DMS79 (cell line): ENCODE measurements at regions not wholly inside any gene's neighbourhood (a gene's known extent, or its start where the extent isn't known, plus 50 kb on each side); places are given as distances from the start of the nearest gene placed in this dataset.

ENCODE experiments used
- DNase-seq: peaks from one replicate; lab custom pipeline; 2025; lab: John Stamatoyannopoulos, UW

DNA sequence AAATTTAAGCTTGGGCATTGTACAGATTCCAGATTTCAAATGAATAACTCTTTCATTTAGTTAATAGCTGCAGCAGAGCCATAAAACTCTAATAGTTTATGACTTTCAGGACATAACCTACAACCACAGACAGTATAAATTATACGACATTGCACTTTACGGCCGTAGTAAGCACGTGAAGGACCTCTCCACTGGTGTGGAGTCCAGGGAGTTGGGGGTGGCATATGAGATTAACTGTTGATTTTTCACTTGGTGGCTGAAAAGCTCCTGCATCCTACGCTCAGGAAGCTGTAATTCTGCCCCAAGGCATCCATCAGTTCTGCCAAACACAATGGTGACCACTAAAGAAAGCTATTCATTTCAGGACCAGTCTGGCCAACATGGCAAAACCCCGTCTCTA, 376.2 kb downstream of the SOX11 start:
- DNase-seq, result peak; percentile 74

DNA sequence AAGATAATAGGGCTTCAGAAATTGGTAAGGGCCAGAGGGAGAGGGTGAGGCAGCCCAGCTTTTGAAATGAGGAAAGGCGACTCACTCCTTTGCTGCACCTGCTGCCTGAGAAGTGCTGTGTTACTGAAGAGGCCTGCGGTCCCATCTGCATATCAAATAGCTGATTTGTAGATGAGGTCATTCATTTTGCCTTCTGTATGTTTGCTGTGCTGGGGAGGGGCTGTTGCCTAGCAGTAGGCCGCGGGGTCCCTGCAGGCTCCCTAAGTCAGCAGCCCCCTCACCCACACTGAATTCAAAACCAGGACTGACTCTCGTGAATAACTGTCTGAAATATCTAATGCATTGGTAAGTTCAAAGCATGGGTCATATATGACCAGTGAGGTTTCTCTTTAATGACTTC, 377.2 kb downstream of the SOX11 start:
- DNase-seq, result peak; percentile 96

DNA sequence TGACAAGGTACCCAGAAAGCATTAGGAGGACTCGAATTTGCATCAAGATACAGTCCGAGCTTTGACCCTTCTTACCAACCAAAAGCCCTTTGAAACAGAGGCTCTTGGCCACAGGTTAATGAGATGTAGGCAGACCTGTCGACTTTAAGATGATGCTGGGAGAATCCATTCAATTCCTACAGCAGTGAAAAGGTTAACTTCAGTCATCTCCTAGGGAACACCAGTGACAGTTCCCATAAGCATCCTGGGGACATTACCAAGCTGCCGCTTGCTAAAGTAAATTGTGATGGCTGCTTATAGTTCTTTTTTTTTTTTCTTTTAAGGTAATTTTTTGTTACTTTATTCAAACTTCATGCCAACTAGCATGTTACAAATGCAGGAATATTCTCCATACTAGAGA, 379.3 kb downstream of the SOX11 start:
- no peak for DNase-seq

DNA sequence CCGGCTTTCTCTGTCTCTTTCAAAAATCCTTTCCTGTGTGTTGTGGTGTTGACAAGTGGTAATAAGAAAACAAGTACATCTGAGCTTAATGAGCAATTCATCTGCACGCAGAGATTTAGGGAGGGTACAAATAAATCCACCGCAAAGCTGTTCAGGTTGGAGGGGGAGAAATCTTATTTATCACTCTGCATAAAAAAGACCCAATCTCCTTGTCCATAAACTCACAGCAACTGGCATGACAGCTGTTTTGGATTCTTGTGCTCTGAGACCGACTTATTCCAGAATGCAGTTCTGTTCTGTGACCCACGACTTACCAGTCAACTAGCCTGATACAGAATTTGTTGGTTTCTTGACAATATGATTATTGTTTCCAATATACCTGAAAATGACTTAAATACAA, 380.1 kb downstream of the SOX11 start:
- no peak for DNase-seq

DNA sequence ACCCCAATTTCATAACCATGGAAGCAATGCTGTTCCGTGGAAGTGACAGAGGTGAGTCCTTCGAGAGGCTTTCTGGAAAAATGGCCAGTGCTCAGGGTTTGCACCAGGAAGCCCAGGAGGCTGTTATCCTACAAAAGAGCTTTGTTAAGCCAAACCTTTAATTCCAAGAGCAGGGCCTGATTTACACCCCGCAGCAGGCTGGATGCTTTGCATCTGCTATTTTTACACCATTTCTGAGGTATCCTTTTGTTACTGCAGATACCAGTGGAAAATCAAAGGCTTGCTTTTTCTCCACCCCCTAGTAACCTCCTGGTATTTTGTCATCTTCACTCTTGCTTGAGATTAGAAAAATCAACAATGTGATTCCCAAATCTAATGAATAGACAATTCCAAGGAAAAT, 380.6 kb downstream of the SOX11 start:
- no peak for DNase-seq

DNA sequence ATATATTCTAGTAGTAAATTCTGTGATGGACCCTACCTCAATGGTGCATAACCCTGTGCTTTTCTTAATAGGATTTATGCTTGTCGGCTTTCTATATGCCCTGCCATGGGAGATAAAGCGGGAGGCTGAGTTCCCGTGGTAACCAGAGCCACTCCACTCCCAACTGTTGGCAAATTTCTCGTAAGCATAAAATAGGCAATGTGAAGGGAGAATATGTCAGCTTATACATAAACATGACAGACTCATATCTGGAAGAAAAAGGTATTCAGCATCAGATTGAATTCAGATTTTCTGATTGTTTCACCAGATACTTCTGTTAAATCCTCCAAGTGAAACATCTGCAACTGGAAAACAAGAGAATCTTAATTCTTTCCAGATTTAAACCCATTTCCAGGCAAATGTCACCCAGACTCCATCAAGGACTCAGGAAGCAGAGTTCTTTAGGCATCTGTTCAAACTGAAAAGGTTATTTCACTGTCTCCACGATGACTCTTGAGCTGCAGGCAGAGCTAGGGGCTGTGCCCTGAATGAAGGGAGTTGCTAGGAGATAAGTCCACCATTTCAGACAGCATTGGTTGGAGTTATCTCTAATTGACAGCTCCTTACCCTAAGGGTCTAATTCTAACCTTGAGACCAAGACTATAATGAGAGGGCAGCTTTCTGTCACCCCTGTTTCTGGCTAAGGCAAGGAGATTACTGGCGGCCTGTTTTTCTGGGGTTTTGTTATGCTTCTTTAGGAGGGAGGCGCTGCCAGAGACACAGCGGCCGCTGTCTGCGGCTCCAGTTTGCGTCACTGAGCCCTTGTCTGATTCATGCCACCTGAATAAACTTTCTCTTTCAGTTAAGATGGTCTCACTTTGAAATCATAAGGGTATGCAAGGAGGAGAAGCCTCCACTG, 381.3 kb downstream of the SOX11 start:
- DNase-seq, result peak; percentile 82

DNA sequence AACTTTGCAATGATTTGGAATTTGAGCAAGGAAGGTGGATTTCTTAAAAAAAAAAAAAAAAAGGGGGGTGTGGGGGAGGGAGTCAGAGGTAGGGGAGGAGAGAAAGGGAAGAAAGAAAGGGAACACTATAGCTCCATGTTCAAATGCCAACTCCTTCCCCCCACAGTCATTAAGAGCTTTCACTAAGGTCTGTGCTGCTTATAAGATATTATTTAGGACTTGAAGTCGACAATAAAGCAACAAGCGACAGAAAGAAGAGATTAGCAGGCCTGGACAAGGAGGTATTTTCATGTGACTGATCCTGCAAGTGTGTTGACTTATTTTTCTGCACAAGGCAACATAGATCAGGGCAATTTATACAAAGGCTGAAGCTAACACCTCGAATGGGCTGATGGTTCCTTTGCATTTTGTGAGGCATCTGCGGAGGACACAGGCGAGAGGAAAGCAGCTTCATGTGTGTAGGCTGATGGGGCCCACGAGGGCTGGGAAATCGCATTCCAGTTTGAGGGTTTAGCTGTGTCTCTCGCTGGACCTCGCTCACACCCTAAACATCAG, 382.0 kb downstream of the SOX11 start:
- DNase-seq, result peak; percentile 37

DNA sequence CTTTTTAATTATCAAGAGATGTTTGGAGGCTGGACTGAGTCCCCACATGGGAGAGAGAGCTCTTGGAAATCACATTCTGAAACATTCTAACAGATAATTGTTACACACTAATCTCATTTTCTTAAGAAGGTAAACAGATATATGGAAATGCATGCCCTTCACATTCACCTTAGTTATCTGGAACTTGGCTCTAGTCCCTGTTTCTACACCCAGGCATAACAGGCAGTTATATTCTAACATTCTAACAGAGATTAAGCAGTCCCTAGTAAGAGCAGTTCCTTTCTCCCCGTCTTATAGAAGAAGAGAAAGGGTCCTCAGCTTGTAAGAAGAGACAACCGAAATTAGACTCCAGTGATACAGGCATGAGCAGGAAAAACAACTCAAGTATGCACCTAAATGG, 385.4 kb downstream of the SOX11 start:
- DNase-seq, result peak; percentile 22

DNA sequence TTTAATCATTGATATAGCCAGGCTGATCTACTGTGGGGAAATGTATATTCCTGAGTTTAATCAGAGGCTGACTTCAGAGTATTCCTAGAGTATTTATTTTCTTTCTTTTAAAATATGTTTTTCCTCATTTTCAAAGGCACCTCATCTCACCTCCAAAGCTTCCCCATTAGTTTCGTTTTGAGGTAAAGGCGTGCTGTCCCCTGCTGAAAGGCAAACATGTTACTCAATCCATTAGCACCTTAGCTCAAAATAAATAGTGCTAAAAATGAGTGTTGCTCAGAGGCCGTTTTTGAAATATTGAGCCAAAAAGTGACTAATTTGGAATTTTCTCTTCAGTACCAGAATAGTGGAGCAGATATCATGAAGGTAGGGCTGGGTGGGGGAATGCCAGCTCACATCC, 386.2 kb downstream of the SOX11 start:
- no peak for DNase-seq

DNA sequence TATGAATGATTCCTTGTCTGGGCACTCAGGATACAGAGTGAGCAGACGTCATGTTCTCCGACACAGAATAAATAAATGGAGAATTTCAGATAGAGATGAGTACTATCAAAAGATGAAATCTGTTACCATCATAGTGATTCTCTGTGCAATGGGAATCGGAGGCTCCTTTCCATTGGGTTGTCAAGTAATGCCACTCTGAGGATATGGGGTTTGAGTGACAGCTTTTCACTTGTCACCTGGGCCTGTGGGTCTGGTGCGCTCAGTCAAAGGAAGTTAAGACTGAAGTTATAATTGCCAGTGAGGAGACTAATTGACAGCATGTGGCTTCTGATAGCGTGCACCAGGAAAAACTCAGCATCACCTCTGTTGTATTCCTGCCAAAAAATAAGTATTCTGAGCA, 387.2 kb downstream of the SOX11 start:
- DNase-seq, result no peak

DNA sequence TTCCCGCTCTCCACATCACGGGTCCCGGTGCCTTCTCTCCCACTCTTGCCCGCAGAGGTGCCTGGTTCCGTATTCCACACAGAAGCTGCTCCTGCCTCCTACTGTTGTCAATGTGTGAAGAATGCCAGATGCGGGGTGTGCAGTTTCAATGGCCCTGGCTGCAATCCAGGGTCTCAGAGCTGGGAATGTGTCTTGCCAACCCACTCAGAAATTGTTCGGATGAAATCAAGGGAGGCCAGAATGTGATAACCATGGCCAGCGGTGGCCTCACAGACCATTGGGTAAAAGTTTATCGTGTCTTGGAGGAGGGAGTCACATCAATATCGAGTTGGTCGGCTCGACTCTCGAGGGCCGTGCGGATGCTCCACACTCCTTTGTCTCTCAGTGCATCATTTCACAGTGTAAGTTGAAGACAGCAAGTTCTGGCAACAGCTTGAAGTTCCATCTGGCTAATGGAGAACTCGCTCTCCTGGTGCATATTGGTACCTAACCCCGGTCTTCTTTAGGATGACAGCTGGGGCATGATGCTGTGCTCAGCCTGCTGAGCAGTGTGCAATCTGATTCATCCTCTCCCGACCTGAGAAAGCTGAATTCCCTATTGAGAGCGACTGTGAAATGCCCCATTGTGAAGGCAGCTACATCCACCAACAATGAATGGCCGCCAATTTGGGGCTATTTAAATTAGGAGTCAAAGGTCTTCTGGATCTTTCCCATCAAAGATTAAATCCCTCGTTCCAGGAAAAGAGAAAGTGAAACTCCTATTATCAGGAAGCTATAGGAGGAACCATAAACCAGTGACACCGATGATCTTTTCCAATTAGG, 389.0 kb downstream of the SOX11 start:
- DNase-seq, result peak; percentile 62

DNA sequence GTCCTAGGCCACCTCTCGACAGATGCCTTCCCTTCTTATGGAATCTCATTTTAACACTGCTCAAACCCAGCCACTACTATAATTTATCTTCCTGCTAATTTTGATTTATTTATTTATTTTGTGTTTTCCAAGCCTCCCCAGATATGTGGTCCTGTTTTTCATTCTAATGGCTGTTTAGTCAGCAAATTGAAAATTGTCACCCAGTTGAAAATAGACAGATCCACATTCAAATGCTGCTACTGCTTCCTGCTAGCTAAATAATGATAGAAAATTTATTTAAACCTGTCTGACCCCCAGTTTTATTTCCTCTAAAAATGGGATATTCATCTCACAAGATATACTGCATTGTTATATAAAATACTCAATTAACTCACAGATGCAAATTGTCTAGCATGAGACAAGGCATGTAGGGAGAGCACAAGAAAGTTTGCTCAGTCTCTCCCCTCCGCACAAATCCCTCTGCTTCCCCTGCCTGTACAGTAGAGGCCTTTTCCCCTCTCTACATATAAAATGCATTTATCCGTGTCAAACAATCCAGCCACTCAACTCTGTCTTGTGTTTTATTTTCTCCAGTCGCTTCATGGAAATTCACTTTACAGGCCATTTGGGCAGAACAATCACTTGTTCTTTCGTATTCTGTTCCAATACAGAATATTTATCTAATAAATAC, 389.9 kb downstream of the SOX11 start:
- DNase-seq, result peak; percentile 29

DNA sequence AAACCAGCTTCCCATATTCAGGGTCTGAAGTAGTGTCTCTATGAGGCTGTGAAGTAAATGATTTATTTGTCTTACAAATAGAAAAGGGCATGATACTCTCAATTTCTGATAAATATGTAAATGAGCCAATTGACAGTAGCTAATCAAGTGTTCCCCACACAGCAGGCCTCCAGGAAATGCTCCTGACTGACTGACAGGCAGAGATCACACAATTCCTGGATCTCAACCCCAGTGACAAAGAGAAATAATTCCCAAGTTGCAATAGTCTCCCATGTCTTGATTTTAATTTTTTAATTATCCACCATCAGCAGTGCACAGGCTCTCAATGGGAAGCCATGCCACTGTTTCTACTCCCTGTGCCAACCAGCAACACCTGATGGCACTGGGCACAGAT, 390.4 kb downstream of the SOX11 start:
- no peak for DNase-seq

DNA sequence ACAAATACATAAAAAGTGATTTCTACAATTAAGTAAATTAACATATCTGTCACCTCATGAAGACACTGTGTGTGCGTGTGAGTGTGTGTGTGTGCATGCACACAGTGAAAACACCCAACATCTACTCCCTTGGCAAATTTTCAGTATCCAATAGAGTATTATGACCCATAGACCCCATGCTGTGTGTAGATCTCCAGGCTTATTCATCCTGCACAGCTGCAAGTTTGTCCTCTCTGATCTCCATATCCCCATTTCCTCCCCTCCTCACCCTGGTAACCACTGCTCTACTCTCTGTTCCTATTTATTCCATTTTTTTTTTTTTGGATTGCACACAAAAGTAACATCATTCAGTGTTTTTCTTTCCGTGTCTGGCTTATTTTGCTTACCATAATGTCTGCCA, 391.0 kb downstream of the SOX11 start:
- no peak for DNase-seq

DNA sequence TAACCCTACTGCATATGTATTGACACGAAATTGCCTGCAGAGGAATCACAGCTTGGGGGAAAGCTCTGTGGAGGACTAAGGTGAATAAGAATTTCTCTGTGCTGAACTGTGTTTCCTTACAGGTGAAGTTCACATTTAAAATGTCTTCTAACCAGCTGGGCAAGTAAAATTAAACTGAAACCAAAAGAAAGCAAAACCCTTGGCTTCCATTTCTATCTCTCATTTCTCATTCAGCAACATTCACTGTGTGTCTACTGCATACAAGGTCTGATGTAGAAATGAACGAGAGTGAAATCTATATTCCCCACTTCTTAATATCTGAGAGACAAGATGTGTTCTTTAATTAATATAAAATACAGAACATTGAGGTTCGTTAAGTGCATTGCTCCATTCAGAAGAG, 397.3 kb downstream of the SOX11 start:
- no peak for DNase-seq

DNA sequence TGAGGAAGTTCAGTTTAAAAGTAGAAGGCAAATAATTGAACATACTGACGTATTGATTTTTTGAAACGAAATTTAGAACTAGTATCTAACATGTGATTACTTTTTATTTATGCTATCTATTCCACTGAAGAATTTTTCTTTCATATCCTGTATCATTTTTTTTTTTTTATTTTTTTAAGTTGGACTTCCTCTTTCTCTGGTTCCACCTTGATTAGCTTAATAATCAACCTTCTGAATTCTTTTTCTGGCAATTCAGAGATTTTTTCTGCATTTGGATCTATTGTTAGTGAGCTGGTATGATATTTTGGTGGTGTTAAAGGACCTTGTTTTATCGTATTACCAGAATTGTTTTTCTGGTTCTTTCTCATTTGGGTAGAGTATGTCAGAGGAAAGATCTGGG, 411.2 kb downstream of the SOX11 start:
- DNase-seq, result no peak

DNA sequence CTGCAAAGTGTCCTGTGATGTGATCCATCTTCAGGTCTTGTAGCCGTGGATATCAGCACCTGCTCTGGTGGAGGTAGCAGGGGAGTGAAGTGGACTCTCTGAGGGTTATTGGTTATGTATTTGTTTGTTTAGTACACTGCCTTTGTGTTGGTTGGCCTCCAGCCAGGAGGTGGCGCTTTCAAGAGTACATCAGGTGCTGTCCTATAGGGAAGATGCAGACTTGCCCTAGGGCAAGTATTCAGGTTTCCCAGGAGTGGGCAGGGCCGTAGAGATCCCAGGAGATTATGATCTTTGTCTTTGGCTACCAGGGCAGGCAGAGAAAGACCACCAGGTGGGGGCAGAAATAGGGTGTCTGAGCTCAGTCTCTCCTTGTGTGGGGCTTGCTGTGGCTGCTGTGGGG, 411.8 kb downstream of the SOX11 start:
- DNase-seq, result peak; percentile 46

DNA sequence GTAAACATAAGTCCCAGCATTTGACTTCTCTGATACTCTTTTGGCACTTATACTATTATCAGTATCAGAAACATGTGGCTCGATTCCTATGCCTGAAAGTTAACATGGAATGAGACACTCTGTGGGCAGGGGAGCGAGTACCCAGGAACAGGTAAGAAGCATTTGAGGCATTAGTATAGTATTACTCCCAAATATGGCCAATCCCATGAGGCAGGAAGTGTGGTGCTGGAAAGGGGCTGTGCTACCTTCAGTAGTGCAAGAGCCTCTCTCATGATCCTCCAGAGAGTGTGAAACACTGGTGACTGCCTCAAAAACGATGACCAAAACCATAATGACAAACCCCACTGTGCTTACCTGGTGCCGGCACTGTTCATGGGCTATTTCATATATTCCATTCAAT, 415.1 kb downstream of the SOX11 start:
- no peak for DNase-seq

DNA sequence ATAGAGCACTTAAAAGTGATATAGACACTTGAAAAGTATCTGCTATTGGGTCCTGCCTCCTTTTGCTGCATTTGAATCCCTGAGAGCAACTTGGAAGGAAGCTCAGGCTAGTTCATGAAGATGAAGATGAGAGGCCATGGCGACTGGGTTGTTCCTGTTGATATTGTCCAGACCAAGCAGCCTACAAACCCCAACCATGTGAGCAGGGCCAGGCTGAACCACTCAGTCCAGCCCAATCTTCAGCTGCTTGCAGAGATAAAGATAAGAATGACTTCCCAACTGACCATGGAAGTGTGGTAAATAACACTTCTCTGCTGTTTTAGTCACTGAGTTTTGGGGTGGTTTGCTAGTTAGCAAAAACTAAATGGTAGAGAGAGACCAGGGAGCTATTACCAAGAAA, 417.6 kb downstream of the SOX11 start:
- no peak for DNase-seq

DNA sequence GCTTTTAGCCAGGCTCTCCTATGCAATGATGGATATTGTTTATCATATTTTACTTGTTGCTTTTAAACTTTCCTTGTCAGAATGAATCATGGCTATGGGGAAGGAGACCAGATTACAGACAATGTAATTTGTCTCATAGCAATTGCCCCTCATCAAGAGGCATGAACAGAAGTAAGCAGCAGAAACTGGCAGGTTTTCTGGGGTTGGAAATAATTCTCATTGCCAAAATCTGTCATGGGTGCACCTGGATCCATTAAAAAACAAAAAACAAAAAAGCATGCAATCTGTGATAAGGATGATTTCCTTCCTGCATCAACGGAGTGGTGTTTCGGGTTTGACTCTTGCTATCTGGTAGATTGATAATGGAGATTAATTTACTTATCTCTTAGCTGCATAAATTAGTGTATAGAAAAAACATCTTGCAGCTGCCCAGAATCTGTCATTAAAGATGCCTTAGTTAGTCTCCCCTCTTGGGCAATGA, 419.6 kb downstream of the SOX11 start:
- DNase-seq, result no peak

DNA sequence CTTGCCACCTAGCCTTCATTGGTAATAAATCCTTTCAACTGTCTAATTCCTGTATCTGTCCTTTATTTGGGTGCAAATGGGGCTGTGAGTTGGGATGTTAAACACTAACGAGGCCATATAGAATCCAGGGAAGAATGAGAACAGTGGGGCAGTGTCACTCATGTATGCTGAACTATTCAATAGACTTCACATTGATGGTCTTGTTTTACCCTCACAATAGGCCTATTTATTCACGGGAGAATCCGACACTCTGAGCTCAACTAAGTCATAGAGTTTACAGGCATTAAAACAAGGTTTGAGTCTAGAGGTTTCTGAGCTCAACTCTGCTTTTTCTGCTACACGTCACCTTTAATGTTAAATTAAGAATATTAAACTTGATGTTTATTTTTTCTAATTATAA, 421.6 kb downstream of the SOX11 start:
- DNase-seq, result no peak

DNA sequence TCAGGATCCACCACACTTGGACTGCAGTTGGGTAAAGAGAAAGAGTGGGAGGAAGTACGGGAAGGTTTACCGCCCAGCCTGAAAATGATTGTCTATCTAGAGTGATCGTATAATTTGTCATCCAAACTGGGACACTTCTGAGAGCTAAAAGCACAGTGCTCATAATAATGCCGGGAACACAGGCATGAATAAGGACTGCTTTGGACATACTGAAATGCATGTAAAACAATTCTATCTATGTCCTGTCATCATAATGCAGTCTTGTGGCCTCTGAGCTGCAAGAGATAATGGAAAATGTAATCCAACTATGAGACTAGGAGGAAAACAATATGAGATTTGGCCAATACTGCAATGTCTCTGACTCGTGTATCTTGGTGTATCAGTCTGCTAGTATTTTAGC, 435.5 kb downstream of the SOX11 start:
- DNase-seq, result no peak
